Activated CD8-positive, alpha-beta T cell treated with anti-CD3 and anti-CD28 coated beads for 36 hours (primary cell): ENCODE measurements at regions not wholly inside any gene's neighbourhood (a gene's known extent, or its start where the extent isn't known, plus 50 kb on each side); places are given as distances from the start of the nearest gene placed in this dataset.

Source experiments
- ATAC-seq: fragments of 200-7000 bp; cut with Tn5 transposase; one replicate; pipeline ENCODE4 v1.10.0; 2021; ENCODE audit warnings: mild to moderate bottlenecking, moderate library complexity
- CTCF ChIA-PET: fragments of 350-600 bp; sonication (Branson Sonifier 250); formaldehyde crosslinking; loops from one replicate; lab custom pipeline; 2021; ENCODE audit warnings: antibody characterized with exemption; lab: Charles Lee
- POLR2A ChIA-PET: fragments of 350-600 bp; sonication (Branson Sonifier 250); formaldehyde crosslinking; loops from one replicate; lab custom pipeline; 2021; ENCODE audit warnings: antibody characterized with exemption; lab: Charles Lee
- DNase-seq: peaks from one replicate; pipeline ENCODE4 v3.0.0-alpha.2; 2020
- H3K27ac Mint-ChIP-seq: one replicate; pipeline ENCODE4 v1.8.0; 2021; ENCODE audit warnings: mild to moderate bottlenecking, mixed read lengths
- H3K27me3 Mint-ChIP-seq: one replicate; pipeline ENCODE4 v1.8.0; 2021; ENCODE audit warnings: mixed read lengths
- H3K36me3 Mint-ChIP-seq: one replicate; pipeline ENCODE4 v1.8.0; 2021; ENCODE audit warnings: low read depth, mixed read lengths
- H3K4me1 Mint-ChIP-seq: one replicate; pipeline ENCODE4 v1.8.0; 2021; ENCODE audit warnings: low read depth, mixed read lengths
- H3K4me3 Mint-ChIP-seq: one replicate; pipeline ENCODE4 v1.8.0; 2021; ENCODE audit warnings: mild to moderate bottlenecking, moderate library complexity, mixed read lengths
- H3K9me3 Mint-ChIP-seq: one replicate; pipeline ENCODE4 v1.8.0; 2021; ENCODE audit warnings: mixed read lengths
- CTCF ChIP-seq: fragments of 200-600 bp; IDR thresholded peaks from one replicate; pipeline ENCODE4 v1.8.0; 2022; ENCODE audit warnings: antibody characterized with exemption, mild to moderate bottlenecking
- intact Hi-C: fragments of 100-400 bp; cut with micrococcal nuclease; formaldehyde crosslinking; loops from one replicate; pipeline ENCODE4 v1.10.0; 2022

DNA sequence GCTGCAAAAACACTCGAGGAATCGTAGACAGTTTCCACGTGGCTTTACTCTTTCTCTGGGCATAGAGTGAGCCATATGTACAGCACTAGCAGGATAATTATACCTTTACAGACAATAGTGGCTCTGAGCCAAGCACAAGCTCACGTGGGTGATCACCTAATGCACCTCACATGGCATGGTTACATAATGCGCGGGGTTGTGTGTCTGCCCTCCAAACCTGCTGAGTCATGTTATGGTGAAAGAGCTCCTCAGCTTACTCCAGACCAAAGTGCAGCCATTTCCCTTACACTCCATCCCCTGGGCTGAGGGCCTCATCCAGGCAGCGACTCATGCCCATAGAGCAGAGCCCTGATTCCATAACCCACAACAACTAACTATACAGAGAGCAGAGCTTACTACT lies 1458.4 kb upstream of the CADM2 start:
- intact Hi-C loops = no loop called here
- Mint-ChIP-seq H3K4me3 (no peak overlapping the region), H3K9me3 (no peaks in the 10 kb centered on the region), H3K36me3 (no peaks in the 10 kb centered on the region), H3K4me1 (no peaks in the 10 kb centered on the region), H3K27ac (no peak overlapping the region), H3K27me3 (no peaks in the 10 kb centered on the region)
- ChIA-PET CTCF (no interaction called here), POLR2A (no interaction called here)
- ATAC-seq (no peak), DNase-seq (no peak)
- TF ChIP-seq CTCF = no peak

- Mint-ChIP-seq H3K27ac (no peak overlapping the region), H3K27me3 (no peaks in the 10 kb centered on the region), H3K4me3 (no peak overlapping the region), H3K4me1 (no peaks in the 10 kb centered on the region), H3K36me3 (no peaks in the 10 kb centered on the region), H3K9me3 (no peaks in the 10 kb centered on the region)
- CTCF ChIA-PET = no interaction called here
- intact Hi-C loops = no loop called here
- no peak for TF ChIP-seq CTCF
- POLR2A ChIA-PET = no interaction called here
- DNase-seq (no peak), ATAC-seq (no peak)
Measured at GRCh38 chr3:83500931-83501330, 1457.9 kb upstream of the CADM2 start.

DNA sequence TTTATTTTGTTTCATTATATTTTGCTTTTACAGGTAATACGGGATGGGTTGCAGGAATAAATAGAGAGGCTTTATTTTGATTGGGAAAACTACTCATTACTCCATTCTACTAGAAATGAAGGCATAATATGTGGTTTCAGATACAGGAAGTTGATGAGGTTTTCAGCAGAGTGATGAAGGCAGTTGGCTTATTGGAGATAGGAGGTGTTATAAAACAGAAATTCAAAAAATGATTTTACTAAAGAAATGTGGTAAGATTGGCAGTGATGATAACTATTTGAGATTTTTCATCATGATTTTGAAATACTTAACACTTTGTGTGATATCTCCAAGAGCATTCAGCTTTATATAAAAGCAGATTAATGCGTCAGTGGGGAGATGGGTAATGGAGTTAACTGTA lies 1445.7 kb upstream of the CADM2 start:
- CTCF ChIA-PET = no interaction called here
- intact Hi-C loops = no loop called here
- no peak for DNase-seq
- Mint-ChIP-seq H3K9me3 (peaks cover 9% of the 10 kb centered on the region), H3K27ac (no peak overlapping the region), H3K4me3 (no peak overlapping the region), H3K36me3 (no peaks in the 10 kb centered on the region), H3K27me3 (no peaks in the 10 kb centered on the region), H3K4me1 (no peaks in the 10 kb centered on the region)
- POLR2A ChIA-PET = no interaction called here
- no peak for ATAC-seq
- no peak for TF ChIP-seq CTCF

DNA sequence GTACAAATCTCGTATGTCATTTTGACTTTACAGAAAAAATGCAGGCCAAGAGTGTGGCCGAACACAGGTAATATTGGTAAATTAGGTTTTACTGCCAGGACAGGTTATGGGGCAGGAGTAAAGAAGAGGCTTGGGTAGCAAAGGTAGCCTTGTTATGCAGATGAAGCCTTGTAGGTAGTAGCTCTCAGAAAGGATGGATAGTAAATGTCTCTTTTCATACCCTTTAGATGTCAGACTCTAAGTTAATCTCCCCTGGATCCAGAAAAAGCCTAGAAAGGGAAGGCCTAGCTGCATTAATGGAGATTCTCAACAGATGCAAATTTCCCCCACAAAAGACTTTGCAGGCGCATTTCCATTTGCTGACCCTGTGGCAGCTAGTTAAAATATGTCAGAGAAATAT lies 1445.1 kb upstream of the CADM2 start:
- no peaks in the 10 kb centered on the region for H3K27me3 Mint-ChIP-seq
- intact Hi-C loops = no loop called here
- no peak overlapping the region for H3K4me3 Mint-ChIP-seq
- H3K27ac Mint-ChIP-seq = no peak overlapping the region
- H3K36me3 Mint-ChIP-seq = no peaks in the 10 kb centered on the region
- ChIA-PET POLR2A (no interaction called here), CTCF (no interaction called here)
- ATAC-seq (no peak), DNase-seq (no peak)
- TF ChIP-seq CTCF = no peak
- no peaks in the 10 kb centered on the region for H3K4me1 Mint-ChIP-seq
- peaks cover 9% of the 10 kb centered on the region for H3K9me3 Mint-ChIP-seq

- H3K9me3 Mint-ChIP-seq = peaks cover 9% of the 10 kb centered on the region
- ChIA-PET CTCF (no interaction called here), POLR2A (no interaction called here)
- no peak for TF ChIP-seq CTCF
- no peak overlapping the region for H3K27ac Mint-ChIP-seq
- H3K36me3 Mint-ChIP-seq = no peaks in the 10 kb centered on the region
- no peak overlapping the region for H3K4me3 Mint-ChIP-seq
- no peak for ATAC-seq
- no peaks in the 10 kb centered on the region for H3K27me3 Mint-ChIP-seq
- H3K4me1 Mint-ChIP-seq = no peaks in the 10 kb centered on the region
- intact Hi-C loops = no loop called here
- no peak for DNase-seq
Measured at GRCh38 chr3:83514130-83514914, 1444.5 kb upstream of the CADM2 start.
